GM23248 (cell line): ENCODE measurements at regions not wholly inside any gene's neighbourhood (a gene's known extent, or its start where the extent isn't known, plus 50 kb on each side); places are given as distances from the start of the nearest gene placed in this dataset.

Experiments
- EZH2 ChIP-seq: fragments of 200-600 bp; sonication (generic); IDR thresholded peaks from 2 replicates; pipeline ENCODE4 v1.6.1; 2018; ENCODE audit warnings: antibody characterized with exemption, mild to moderate bottlenecking; ENCODE audit not compliant: insufficient read depth, poor library complexity, severe bottlenecking
- EZH2phosphoT487 ChIP-seq: fragments of 200-600 bp; sonication (generic); IDR thresholded peaks from 2 replicates; pipeline ENCODE4 v1.6.1; 2018; ENCODE audit warnings: antibody characterized with exemption, moderate library complexity, mild to moderate bottlenecking, low read depth; ENCODE audit not compliant: insufficient read depth

GRCh38 chr12:90298289-90298948 is 589.8 kb upstream of the ATP2B1 start:
- TF ChIP-seq EZH2 (no peak), EZH2phosphoT487 (no peak)
